ENCODE measurements at regions not wholly inside any gene's neighbourhood (a gene's known extent, or its start where the extent isn't known, plus 50 kb on each side); places are given as distances from the start of the nearest gene placed in this dataset.

GRCh38 chr6:22886650-22887581, 317.6 kb downstream of the HDGFL1 start:
- DNase-seq, result no peak

- no peak for DNase-seq
Measured at GRCh38 chr6:22888163-22888752, 318.9 kb downstream of the HDGFL1 start.

- DNase-seq, result no peak
Measured at GRCh38 chr6:22891934-22892333, 322.6 kb downstream of the HDGFL1 start.

- DNase-seq, result no peak
Measured at GRCh38 chr6:22892452-22892851, 323.1 kb downstream of the HDGFL1 start.

- DNase-seq, result no peak
Measured at GRCh38 chr6:22896696-22897095, 327.3 kb downstream of the HDGFL1 start.

- no peak for DNase-seq
Measured at GRCh38 chr6:22899426-22899825, 330.1 kb downstream of the HDGFL1 start.

- no peak for DNase-seq
Measured at GRCh38 chr6:22903826-22904225, 334.5 kb downstream of the HDGFL1 start.

- no peak for DNase-seq
Measured at GRCh38 chr6:22904431-22904830, 335.1 kb downstream of the HDGFL1 start.

GRCh38 chr6:22906091-22906549, 336.8 kb downstream of the HDGFL1 start:
- no peak for DNase-seq

- DNase-seq, result no peak
Measured at GRCh38 chr6:22907085-22907484, 337.7 kb downstream of the HDGFL1 start.

- no peak for DNase-seq
Measured at GRCh38 chr6:22910370-22910769, 341.0 kb downstream of the HDGFL1 start.

GRCh38 chr6:22913612-22914011, 344.2 kb downstream of the HDGFL1 start:
- DNase-seq, result no peak

GRCh38 chr6:22917344-22917743, 348.0 kb downstream of the HDGFL1 start:
- no peak for DNase-seq

- DNase-seq, result no peak
Measured at GRCh38 chr6:22921828-22922227, 352.5 kb downstream of the HDGFL1 start.

- no peak for DNase-seq
Measured at GRCh38 chr6:22925304-22925835, 356.0 kb downstream of the HDGFL1 start.

GRCh38 chr6:22925920-22926789, 356.8 kb downstream of the HDGFL1 start:
- no peak for DNase-seq

GRCh38 chr6:22926790-22927354, 357.5 kb downstream of the HDGFL1 start:
- DNase-seq, result no peak

- DNase-seq, result no peak
Measured at GRCh38 chr6:22928775-22929174, 359.4 kb downstream of the HDGFL1 start.

GRCh38 chr6:22929311-22929985, 360.1 kb downstream of the HDGFL1 start:
- no peak for DNase-seq

GRCh38 chr6:22940581-22941290, 371.4 kb downstream of the HDGFL1 start:
- DNase-seq, result no peak

- DNase-seq, result no peak
Measured at GRCh38 chr6:22942403-22942802, 373.0 kb downstream of the HDGFL1 start.

All from T-helper 1 cell (primary cell).